Gastroesophageal sphincter (tissue), 4 donors: ENCODE measurements at regions not wholly inside any gene's neighbourhood (a gene's known extent, or its start where the extent isn't known, plus 50 kb on each side); places are given as distances from the start of the nearest gene placed in this dataset.

Experiments used
- ATAC-seq: fragments of 150-250 bp; one replicate; pipeline ENCODE4 v1.9.1; 2016; ENCODE audit warnings: mild to moderate bottlenecking, moderate library complexity
- H3K27ac ChIP-seq, 4 donors: fragments of 200-600 bp; sonication (generic) in 3 of 4; 1 replicate in 3 of 4; 2 replicates in 1 of 4; pipeline ENCODE4 v1.5.1; 2016 to 2019
- H3K27me3 ChIP-seq: fragments of 200-600 bp; sonication (generic); one replicate; pipeline ENCODE4 v1.5.1; 2019
- H3K36me3 ChIP-seq, 2 donors: fragments of 200-600 bp; sonication (generic); one replicate each; pipeline ENCODE4 v1.5.1; 2019; ENCODE audit warnings: control low read depth in 1 of 2
- H3K4me1 ChIP-seq, 3 donors: fragments of 200-600 bp; sonication (generic); 1 replicate in 2 of 3; 2 replicates in 1 of 3; pipeline ENCODE4 v1.5.1; 2016 to 2019; ENCODE audit warnings: control low read depth in 2 of 3
- H3K4me3 ChIP-seq, 2 donors: fragments of 200-600 bp; sonication (generic); one replicate each; pipeline ENCODE4 v1.5.1; 2019; ENCODE audit warnings: mild to moderate bottlenecking in 1 of 2, moderate library complexity in 1 of 2
- H3K9me3 ChIP-seq, 3 donors: fragments of 200-600 bp; sonication (generic); one replicate each; pipeline ENCODE4 v1.5.1; 2017 to 2019; ENCODE audit warnings: control low read depth in 2 of 3
- EP300 ChIP-seq: sonication (generic); formaldehyde crosslinking; IDR thresholded peaks from one replicate; pipeline ENCODE4 v1.6.1; 2017; ENCODE audit warnings: antibody characterized with exemption, mild to moderate bottlenecking
- POLR2A ChIP-seq, 2 donors: fragments of 450-650 bp; IDR thresholded peaks; one replicate each; pipeline ENCODE4 v1.6.1; 2017; ENCODE audit warnings: antibody characterized with exemption in 2 of 2, mild to moderate bottlenecking in 2 of 2, moderate library complexity in 1 of 2
- POLR2AphosphoS5 ChIP-seq: sonication (generic); formaldehyde crosslinking; IDR thresholded peaks from one replicate; pipeline ENCODE4 v1.6.1; 2017; ENCODE audit warnings: antibody characterized with exemption
- WGBS, 2 donors: methylation state at CpG; one replicate each; pipeline ENCODE4 v1.1.5; 2018; ENCODE audit warnings: low coverage in 1 of 2; 5-methylcytosine and 5-hydroxymethylcytosine counted together
- TF ChIP-seq, protein P1 (sequence below), 4 experiments: fragments of 200-600 bp in 2 of 4; fragments of 450-650 bp in 2 of 4; sonication (generic) in 1 of 4; IDR thresholded peaks; one replicate each; pipeline ENCODE4 v1.5.1; 2017 to 2019; ENCODE audit warnings: antibody characterized with exemption in 4 of 4, mild to moderate bottlenecking in 2 of 4, moderate library complexity in 2 of 4

- H3K9me3 ChIP-seq = peaks cover 0 to 7% (median 0%) of the 10 kb centered on the region in 3 donors
- no peak for ATAC-seq
- TF ChIP-seq POLR2A (IDR thresholded peaks at IDR 0.05) (no peak), POLR2AphosphoS5 (no peak), EP300 (no peak)
- TF ChIP-seq, protein P1, sequence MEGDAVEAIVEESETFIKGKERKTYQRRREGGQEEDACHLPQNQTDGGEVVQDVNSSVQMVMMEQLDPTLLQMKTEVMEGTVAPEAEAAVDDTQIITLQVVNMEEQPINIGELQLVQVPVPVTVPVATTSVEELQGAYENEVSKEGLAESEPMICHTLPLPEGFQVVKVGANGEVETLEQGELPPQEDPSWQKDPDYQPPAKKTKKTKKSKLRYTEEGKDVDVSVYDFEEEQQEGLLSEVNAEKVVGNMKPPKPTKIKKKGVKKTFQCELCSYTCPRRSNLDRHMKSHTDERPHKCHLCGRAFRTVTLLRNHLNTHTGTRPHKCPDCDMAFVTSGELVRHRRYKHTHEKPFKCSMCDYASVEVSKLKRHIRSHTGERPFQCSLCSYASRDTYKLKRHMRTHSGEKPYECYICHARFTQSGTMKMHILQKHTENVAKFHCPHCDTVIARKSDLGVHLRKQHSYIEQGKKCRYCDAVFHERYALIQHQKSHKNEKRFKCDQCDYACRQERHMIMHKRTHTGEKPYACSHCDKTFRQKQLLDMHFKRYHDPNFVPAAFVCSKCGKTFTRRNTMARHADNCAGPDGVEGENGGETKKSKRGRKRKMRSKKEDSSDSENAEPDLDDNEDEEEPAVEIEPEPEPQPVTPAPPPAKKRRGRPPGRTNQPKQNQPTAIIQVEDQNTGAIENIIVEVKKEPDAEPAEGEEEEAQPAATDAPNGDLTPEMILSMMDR (IDR thresholded peaks at IDR 0.05) = no peak
- peaks cover 0 to 21% (median 5%) of the 10 kb centered on the region in 3 donors for H3K4me1 ChIP-seq
- H3K4me3 ChIP-seq = no peak overlapping the region
- H3K36me3 ChIP-seq = no peaks in the 10 kb centered on the region
- no peak overlapping the region for H3K27ac ChIP-seq
- 53 to 85% methylated on average over 3 to 5 of the region's 5 CpGs for WGBS, 2 donors
- no peaks in the 10 kb centered on the region for H3K27me3 ChIP-seq
Measured at GRCh38 chr20:47861116-47861515, 75.8 kb upstream of the SULF2 start.

DNA sequence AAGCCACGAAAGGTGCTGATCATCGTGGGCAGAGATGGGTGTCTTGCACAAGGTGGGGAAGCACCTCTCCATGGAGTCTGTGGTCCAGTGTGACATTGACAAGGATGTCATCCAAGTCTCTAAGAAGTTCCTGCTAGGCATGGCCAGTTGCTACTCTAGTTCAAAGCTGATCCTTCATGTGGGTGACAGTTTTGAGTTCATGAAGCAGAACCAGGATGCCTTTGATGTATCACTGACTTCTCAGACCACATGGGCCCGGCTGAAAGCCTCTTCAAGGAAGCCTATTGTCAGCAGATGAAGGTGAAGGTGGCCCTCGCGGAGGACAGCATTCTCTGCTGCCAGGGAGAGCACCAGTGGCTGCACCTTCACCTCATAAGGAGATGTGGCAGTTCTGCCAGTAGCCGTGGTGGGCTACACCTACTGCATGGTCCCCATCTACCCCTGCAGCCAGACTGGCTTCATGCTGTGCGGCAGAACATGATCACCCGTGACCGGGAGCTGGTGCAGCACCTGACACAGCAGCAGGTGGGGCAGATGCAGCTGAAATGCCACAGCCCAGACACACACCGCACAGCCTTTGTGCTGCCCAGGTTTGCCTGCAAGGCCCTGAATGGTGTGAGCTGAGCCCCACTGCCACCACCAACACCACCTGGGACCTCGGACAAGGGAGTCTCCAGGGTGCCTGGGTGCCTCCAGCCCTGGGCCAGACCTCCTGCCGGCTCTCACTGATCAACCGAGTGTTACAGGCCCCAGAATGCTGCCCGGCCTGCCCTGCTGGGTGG, 75.0 kb upstream of the SULF2 start:
- no peak for ATAC-seq
- H3K27me3 ChIP-seq = no peaks in the 10 kb centered on the region
- TF ChIP-seq, protein P1 (IDR thresholded peaks at IDR 0.05) = no peak
- no peak for TF ChIP-seq POLR2AphosphoS5
- TF ChIP-seq EP300 = no peak
- TF ChIP-seq POLR2A (IDR thresholded peaks at IDR 0.05) = no peak
- peaks cover 0 to 7% (median 0%) of the 10 kb centered on the region in 3 donors for H3K9me3 ChIP-seq
- H3K4me3 ChIP-seq = no peak overlapping the region
- peaks cover 0 to 21% (median 5%) of the 10 kb centered on the region in 3 donors for H3K4me1 ChIP-seq
- no peaks in the 10 kb centered on the region for H3K36me3 ChIP-seq
- H3K27ac ChIP-seq = no peak overlapping the region
- WGBS, 2 donors = 100% methylated on average over 1 of the region's 14 CpGs; no CpG with 5 or more reads in 1 of the 2 donors

DNA sequence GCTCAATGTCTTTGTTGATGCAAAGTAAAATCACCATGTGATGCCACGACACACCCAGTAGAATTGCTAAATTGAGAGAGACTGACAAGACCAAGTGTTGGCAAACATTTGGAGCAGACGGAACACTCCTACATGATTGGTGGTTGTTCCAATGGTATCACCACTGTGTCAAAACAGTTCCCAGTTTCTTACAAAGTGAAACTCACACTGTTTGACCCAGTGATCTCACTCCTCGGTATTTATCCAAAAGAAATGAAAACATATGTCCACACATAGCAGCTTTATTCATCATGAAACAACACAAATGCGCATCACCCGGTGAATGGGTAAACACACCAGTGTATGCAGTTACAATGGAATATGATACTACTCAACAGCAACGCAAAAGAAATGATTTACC, 74.0 kb upstream of the SULF2 start:
- TF ChIP-seq EP300 (no peak), POLR2AphosphoS5 (no peak), POLR2A (IDR thresholded peaks at IDR 0.05) (no peak)
- TF ChIP-seq, protein P1 (IDR thresholded peaks at IDR 0.05) = no peak
- no peak overlapping the region for H3K4me3 ChIP-seq
- no peak for ATAC-seq
- H3K9me3 ChIP-seq = peaks cover 0 to 15% (median 0%) of the 10 kb centered on the region in 3 donors
- peaks cover 0 to 21% (median 5%) of the 10 kb centered on the region in 3 donors for H3K4me1 ChIP-seq
- no peak overlapping the region for H3K27ac ChIP-seq
- H3K27me3 ChIP-seq = no peaks in the 10 kb centered on the region
- no peaks in the 10 kb centered on the region for H3K36me3 ChIP-seq
- WGBS, 2 donors = 75 to 76% methylated on average over 4 to 6 of the region's 6 CpGs

- Histone ChIP-seq H3K36me3 (no peaks in the 10 kb centered on the region), H3K27ac (peak overlapping the region in 3 of 4 donors; percentile 66 to 82 (median 69)), H3K4me3 (no peak overlapping the region), H3K27me3 (no peaks in the 10 kb centered on the region), H3K4me1 (peaks cover 0 to 21% (median 5%) of the 10 kb centered on the region in 3 donors), H3K9me3 (peaks cover 0 to 13% (median 0%) of the 10 kb centered on the region in 3 donors)
- peak; percentile 71 for ATAC-seq
- TF ChIP-seq, protein P1 (IDR thresholded peaks at IDR 0.05) = peak in 1 of 4 experiments; percentile 18
- TF ChIP-seq POLR2A (IDR thresholded peaks at IDR 0.05) (no peak), EP300 (no peak), POLR2AphosphoS5 (peak; percentile 50)
- WGBS, 2 donors = 9 to 30% methylated on average over 11 to 13 of the region's 17 CpGs
Measured at GRCh38 chr20:47857569-47858464, 72.5 kb upstream of the SULF2 start.
